ENCODE measurements at regions not wholly inside any gene's neighbourhood (a gene's known extent, or its start where the extent isn't known, plus 50 kb on each side); places are given as distances from the start of the nearest gene placed in this dataset.

- no TSS peak for BruUV-seq (replicated peaks)
- Histone ChIP-seq H3K27me3 (ENCODE audit: control insufficient read depth, insufficient read depth, low read length) (no peaks in the 10 kb centered on the region), H3K9me3 (ENCODE audit: control insufficient read depth, insufficient read depth, low read depth, low read length) (no peaks in the 10 kb centered on the region), H3K27ac (ENCODE audit: low read length) (no peak overlapping the region), H3K4me1 (ENCODE audit: control insufficient read depth, insufficient read depth, low read length) (no peaks in the 10 kb centered on the region), H3K36me3 (ENCODE audit: control insufficient read depth, insufficient read depth, low read length) (no peaks in the 10 kb centered on the region), H3K4me3 (ENCODE audit: low read depth in 2 of 2, low read length in 2 of 2) (no peak overlapping the region)
- ChIA-PET POLR2A (no interaction called here), CTCF (no interaction called here)
- in situ Hi-C loops (cut with HindIII; ENCODE audit: low pct_unique_long_range_greater_than_20kb, low sequenced_read_pairs) (no loop called here), intact Hi-C loops (cut with micrococcal nuclease; ENCODE audit: unreplicated experiment) (no loop called here)
- TF ChIP-seq TCF7L2 (IDR thresholded peaks at IDR 0.05; ENCODE audit: low read depth, low read length) (no peak), REST (IDR thresholded peaks at IDR 0.05; ENCODE audit: insufficient read depth in 1 of 2, low read depth in 2 of 2, low read length in 1 of 2) (no peak), CTCF (IDR thresholded peaks at IDR 0.05) (no peak), SIN3A (IDR thresholded peaks at IDR 0.05; ENCODE audit: borderline replicate concordance, insufficient read depth, low read depth, low read length) (no peak), POLR2AphosphoS5 (IDR thresholded peaks at IDR 0.05; ENCODE audit: low read depth, low read length) (no peak)
- DNase-seq (ENCODE audit: low read depth, low spot score) (no peak), ATAC-seq (no peak)
Measured at GRCh38 chr1:58992643-58993042, 208.8 kb upstream of the JUN start.

- DNase-seq (ENCODE audit: low read depth, low spot score) = no peak
- CTCF ChIA-PET = no interaction called here
Measured at GRCh38 chr1:58993403-58993802, 209.6 kb upstream of the JUN start.

More at GRCh38 chr1:58993403-58993802, 209.6 kb upstream of the JUN start:
- no peak for ATAC-seq
- no peaks in the 10 kb centered on the region for H3K9me3 ChIP-seq (ENCODE audit: control insufficient read depth, insufficient read depth, low read depth, low read length)
- BruUV-seq (replicated peaks) = no TSS peak
- POLR2A ChIA-PET = no interaction called here
- H3K36me3 ChIP-seq (ENCODE audit: control insufficient read depth, insufficient read depth, low read length) = no peaks in the 10 kb centered on the region
- in situ Hi-C loops (cut with HindIII; ENCODE audit: low pct_unique_long_range_greater_than_20kb, low sequenced_read_pairs) (no loop called here), intact Hi-C loops (cut with micrococcal nuclease; ENCODE audit: unreplicated experiment) (no loop called here)
- TF ChIP-seq CTCF (IDR thresholded peaks at IDR 0.05) = no peak
- no peak for TF ChIP-seq TCF7L2 (IDR thresholded peaks at IDR 0.05; ENCODE audit: low read depth, low read length)
- no peak for TF ChIP-seq REST (IDR thresholded peaks at IDR 0.05; ENCODE audit: insufficient read depth in 1 of 2, low read depth in 2 of 2, low read length in 1 of 2)
- no peak for TF ChIP-seq SIN3A (IDR thresholded peaks at IDR 0.05; ENCODE audit: borderline replicate concordance, insufficient read depth, low read depth, low read length)
- no peak for TF ChIP-seq POLR2AphosphoS5 (IDR thresholded peaks at IDR 0.05; ENCODE audit: low read depth, low read length)
- no peaks in the 10 kb centered on the region for H3K27me3 ChIP-seq (ENCODE audit: control insufficient read depth, insufficient read depth, low read length)
- H3K27ac ChIP-seq (ENCODE audit: low read length) = no peak overlapping the region
- no peak overlapping the region for H3K4me3 ChIP-seq (ENCODE audit: low read depth in 2 of 2, low read length in 2 of 2)
- H3K4me1 ChIP-seq (ENCODE audit: control insufficient read depth, insufficient read depth, low read length) = no peaks in the 10 kb centered on the region
